Testis (tissue), 2 donors: ENCODE measurements at regions not wholly inside any gene's neighbourhood (a gene's known extent, or its start where the extent isn't known, plus 50 kb on each side); places are given as distances from the start of the nearest gene placed in this dataset.
"Not testable (repeated sequence)": the region's sequence is repeated elsewhere in the genome, so short reads cannot be mapped to it uniquely, and the experiment has no call there.

Source experiments
- DNase-seq: peaks from one replicate; pipeline ENCODE4 v3.0.0-alpha.2; 2019
- H3K27ac ChIP-seq, 2 donors: fragments of 200-600 bp; sonication (generic); one replicate each; pipeline ENCODE4 v1.5.1; 2019
- H3K27me3 ChIP-seq: fragments of 200-600 bp; sonication (generic); one replicate; pipeline ENCODE4 v1.5.1; 2019
- H3K36me3 ChIP-seq: fragments of 200-600 bp; sonication (generic); one replicate; pipeline ENCODE4 v1.5.1; 2017; ENCODE audit warnings: low read depth; ENCODE audit errors: missing control alignments
- H3K4me1 ChIP-seq: fragments of 200-600 bp; sonication (generic); one replicate; pipeline ENCODE4 v1.5.1; 2019
- H3K4me3 ChIP-seq, 2 donors: fragments of 200-600 bp; sonication (generic); one replicate each; pipeline ENCODE4 v1.5.1; 2017 to 2019
- H3K9me3 ChIP-seq: fragments of 200-600 bp; sonication (generic); one replicate; pipeline ENCODE4 v1.5.1; 2017
- CTCF ChIP-seq, 3 experiments: fragments of 450-650 bp in 2 of 3; fragments of 200-600 bp in 1 of 3; sonication (generic) in 1 of 3; IDR thresholded peaks; one replicate each; pipeline ENCODE4 v1.5.1; 2016 to 2019; ENCODE audit warnings: antibody characterized with exemption in 3 of 3, mild to moderate bottlenecking in 2 of 3, moderate library complexity in 1 of 3
- POLR2A ChIP-seq: fragments of 450-650 bp; IDR thresholded peaks from one replicate; pipeline ENCODE4 v1.6.1; 2017; ENCODE audit warnings: antibody characterized with exemption, mild to moderate bottlenecking, moderate library complexity
- WGBS, 2 donors: methylation state at CpG; one replicate each; pipeline ENCODE4 v1.1.5; 2018; 5-methylcytosine and 5-hydroxymethylcytosine counted together
- intact Hi-C: fragments of 100-400 bp; cut with DNase I; formaldehyde crosslinking; loops from one replicate; pipeline ENCODE4 v1.15.1; 2023; ENCODE audit warnings: low total_unique reads

GRCh38 chr14:38363217-38363616, 107.3 kb upstream of the CLEC14A start:
- Histone ChIP-seq H3K4me3 (no peak overlapping the region), H3K9me3 (no peaks in the 10 kb centered on the region), H3K27me3 (no peaks in the 10 kb centered on the region), H3K36me3 (no peaks in the 10 kb centered on the region), H3K4me1 (no peaks in the 10 kb centered on the region), H3K27ac (no peak overlapping the region)
- no peak for TF ChIP-seq POLR2A
- TF ChIP-seq CTCF (IDR thresholded peaks at IDR 0.05) = no peak
- WGBS, 2 donors = 46 to 85% methylated on average over 4 to 6 of the region's 6 CpGs
- no peak for DNase-seq
- intact Hi-C loops = no loop called here

GRCh38 chr14:38357557-38357956, 101.7 kb upstream of the CLEC14A start:
- 48 to 50% methylated on average over 1 of the region's 1 CpG for WGBS, 2 donors
- H3K27me3 ChIP-seq = no peaks in the 10 kb centered on the region
- H3K4me3 ChIP-seq = no peak overlapping the region
- DNase-seq = no peak
- TF ChIP-seq CTCF (IDR thresholded peaks at IDR 0.05) = no peak
- TF ChIP-seq POLR2A = no peak
- intact Hi-C loops = no loop called here
- no peak overlapping the region for H3K27ac ChIP-seq
- no peaks in the 10 kb centered on the region for H3K9me3 ChIP-seq
- H3K4me1 ChIP-seq = no peaks in the 10 kb centered on the region
- no peaks in the 10 kb centered on the region for H3K36me3 ChIP-seq

GRCh38 chr14:38355473-38355872, 99.6 kb upstream of the CLEC14A start:
- H3K36me3 ChIP-seq, intact Hi-C loops, DNase-seq, H3K4me3 ChIP-seq, H3K27me3 ChIP-seq, H3K27ac ChIP-seq, H3K4me1 ChIP-seq, H3K9me3 ChIP-seq: not testable (repeated sequence)
- 68 to 92% methylated on average over 2 of the region's 2 CpGs for WGBS, 2 donors

GRCh38 chr14:38350102-38350501, 94.2 kb upstream of the CLEC14A start:
- 70 to 77% methylated on average over 1 of the region's 1 CpG for WGBS, 2 donors
- Histone ChIP-seq H3K9me3 (no peaks in the 10 kb centered on the region), H3K27ac (no peak overlapping the region), H3K4me1 (no peaks in the 10 kb centered on the region), H3K27me3 (no peaks in the 10 kb centered on the region), H3K4me3 (no peak overlapping the region), H3K36me3 (no peaks in the 10 kb centered on the region)
- DNase-seq = no peak
- no peak for TF ChIP-seq POLR2A
- TF ChIP-seq CTCF (IDR thresholded peaks at IDR 0.05) = no peak
- intact Hi-C loops = no loop called here

- TF ChIP-seq CTCF (IDR thresholded peaks at IDR 0.05) (no peak), POLR2A (no peak)
- intact Hi-C loops = no loop called here
- H3K27me3 ChIP-seq = no peaks in the 10 kb centered on the region
- H3K27ac ChIP-seq = no peak overlapping the region
- no peak overlapping the region for H3K4me3 ChIP-seq
- H3K36me3 ChIP-seq = no peaks in the 10 kb centered on the region
- H3K4me1 ChIP-seq = no peaks in the 10 kb centered on the region
- H3K9me3 ChIP-seq = no peaks in the 10 kb centered on the region
- no peak for DNase-seq
Measured at GRCh38 chr14:38342803-38343202, 86.9 kb upstream of the CLEC14A start.
